Neural cell (in vitro differentiated cells): ENCODE measurements at regions not wholly inside any gene's neighbourhood (a gene's known extent, or its start where the extent isn't known, plus 50 kb on each side); places are given as distances from the start of the nearest gene placed in this dataset.

Experiments
- H2AFZ ChIP-seq: fragments of 200-600, 300-800 bp; sonication (generic), shearing (Covaris generic); 2 replicates; pipeline ENCODE4 v1.6.0; 2014; ENCODE audit warnings: low read depth, mild to moderate bottlenecking, antibody characterized with exemption, low read length, moderate library complexity
- H3F3A ChIP-seq: fragments of 200-600 bp; shearing (Covaris generic); 2 replicates; pipeline ENCODE4 v1.6.1; 2016; ENCODE audit warnings: mild to moderate bottlenecking, moderate library complexity, mixed read lengths, antibody characterized with exemption, low read length; ENCODE audit not compliant: insufficient read depth, poor library complexity, severe bottlenecking
- H3K27ac ChIP-seq: fragments of 200-600, 300-800 bp; sonication (generic), shearing (Covaris generic); 2 replicates; pipeline ENCODE4 v1.5.1; 2014; ENCODE audit warnings: mild to moderate bottlenecking, low read length, moderate library complexity
- H3K27me3 ChIP-seq: fragments of 300-800, 200-600 bp; sonication (generic), shearing (Covaris generic); 2 replicates; pipeline ENCODE4 v1.6.0; 2014; ENCODE audit warnings: mild to moderate bottlenecking, low read depth, low read length, moderate library complexity; ENCODE audit not compliant: insufficient read depth
- H3K36me3 ChIP-seq: fragments of 300-800, 200-600 bp; sonication (generic), shearing (Covaris generic); 2 replicates; pipeline ENCODE4 v1.5.1; 2014; ENCODE audit warnings: mild to moderate bottlenecking, antibody characterized with exemption, low read length, moderate library complexity; ENCODE audit not compliant: insufficient read depth
- H3K4me2 ChIP-seq: fragments of 300-800, 200-600 bp; sonication (generic), shearing (Covaris generic); 2 replicates; pipeline ENCODE4 v1.6.0; 2014; ENCODE audit warnings: mild to moderate bottlenecking, low read length
- H3K4me3 ChIP-seq: fragments of 300-800, 200-600 bp; sonication (generic), shearing (Covaris generic); 2 replicates; pipeline ENCODE4 v1.5.1; 2014; ENCODE audit warnings: mild to moderate bottlenecking, low read length, moderate library complexity
- H3K79me2 ChIP-seq: fragments of 200-600 bp; shearing (Covaris generic); replicated peaks from 2 replicates; pipeline ENCODE4 v1.6.0; 2014; ENCODE audit warnings: mild to moderate bottlenecking, low read length, moderate library complexity; ENCODE audit not compliant: insufficient read depth
- H3K9ac ChIP-seq: fragments of 300-800, 200-600 bp; sonication (generic), shearing (Covaris generic); 2 replicates; pipeline ENCODE4 v1.6.1; 2016; ENCODE audit warnings: mild to moderate bottlenecking, low read length, mixed read lengths
- H3K9me2 ChIP-seq: fragments of 200-600 bp; shearing (Covaris generic); 2 replicates; pipeline ENCODE4 v1.6.1; 2016; ENCODE audit warnings: mild to moderate bottlenecking, low read length, mixed read lengths; ENCODE audit not compliant: insufficient read depth
- H3K9me3 ChIP-seq: fragments of 200-600, 300-800 bp; sonication (generic), shearing (Covaris generic); 2 replicates; pipeline ENCODE4 v1.6.1; 2016; ENCODE audit warnings: mild to moderate bottlenecking, mixed run types, low read length, moderate library complexity, mixed read lengths
- H4K20me1 ChIP-seq: fragments of 200-600 bp; shearing (Covaris generic); 2 replicates; pipeline ENCODE4 v1.6.1; 2016; ENCODE audit warnings: mild to moderate bottlenecking, mixed run types; ENCODE audit not compliant: insufficient read depth
- EP300 ChIP-seq: fragments of 450-650 bp; conservative IDR thresholded peaks from 2 replicates; pipeline ENCODE4 v1.6.1; 2014; ENCODE audit warnings: antibody characterized with exemption, mild to moderate bottlenecking, moderate library complexity; ENCODE audit not compliant: poor library complexity, severe bottlenecking
- EZH2 ChIP-seq: fragments of 200-600, 300-800 bp; shearing (Covaris generic), sonication (generic); IDR thresholded peaks from 2 replicates; pipeline ENCODE4 v1.6.1; 2014; ENCODE audit warnings: antibody characterized with exemption, low read length, borderline replicate concordance, mild to moderate bottlenecking; ENCODE audit not compliant: insufficient read depth, poor library complexity, severe bottlenecking
- MXI1 ChIP-seq: fragments of 450-650 bp; conservative IDR thresholded peaks from 2 replicates; pipeline ENCODE4 v1.6.1; 2014; ENCODE audit warnings: antibody characterized with exemption, mild to moderate bottlenecking; ENCODE audit not compliant: poor library complexity, severe bottlenecking
- POLR2AphosphoS5 ChIP-seq: IDR thresholded peaks from 2 replicates; pipeline ENCODE4 v1.6.1; 2012
- RAD21 ChIP-seq: fragments of 450-650 bp; conservative IDR thresholded peaks from 2 replicates; pipeline ENCODE4 v1.6.1; 2014; ENCODE audit warnings: antibody characterized with exemption, mild to moderate bottlenecking, moderate library complexity
- SMC3 ChIP-seq: fragments of 450-650 bp; conservative IDR thresholded peaks from 2 replicates; pipeline ENCODE4 v1.6.1; 2014; ENCODE audit warnings: antibody characterized with exemption, mild to moderate bottlenecking, moderate library complexity; ENCODE audit not compliant: poor library complexity
- TAF1 ChIP-seq: IDR thresholded peaks from 2 replicates; pipeline ENCODE4 v1.6.1; 2012; ENCODE audit warnings: low read depth
- TF ChIP-seq, protein P1 (sequence below): fragments of 450-650 bp; IDR thresholded peaks from 2 replicates; pipeline ENCODE4 v1.5.1; 2014; ENCODE audit warnings: antibody characterized with exemption, mild to moderate bottlenecking, moderate library complexity; ENCODE audit not compliant: poor library complexity, severe bottlenecking
- TF ChIP-seq, protein P2 (sequence below): IDR thresholded peaks from 2 replicates; pipeline ENCODE4 v1.6.1; 2012; ENCODE audit warnings: borderline replicate concordance

DNA sequence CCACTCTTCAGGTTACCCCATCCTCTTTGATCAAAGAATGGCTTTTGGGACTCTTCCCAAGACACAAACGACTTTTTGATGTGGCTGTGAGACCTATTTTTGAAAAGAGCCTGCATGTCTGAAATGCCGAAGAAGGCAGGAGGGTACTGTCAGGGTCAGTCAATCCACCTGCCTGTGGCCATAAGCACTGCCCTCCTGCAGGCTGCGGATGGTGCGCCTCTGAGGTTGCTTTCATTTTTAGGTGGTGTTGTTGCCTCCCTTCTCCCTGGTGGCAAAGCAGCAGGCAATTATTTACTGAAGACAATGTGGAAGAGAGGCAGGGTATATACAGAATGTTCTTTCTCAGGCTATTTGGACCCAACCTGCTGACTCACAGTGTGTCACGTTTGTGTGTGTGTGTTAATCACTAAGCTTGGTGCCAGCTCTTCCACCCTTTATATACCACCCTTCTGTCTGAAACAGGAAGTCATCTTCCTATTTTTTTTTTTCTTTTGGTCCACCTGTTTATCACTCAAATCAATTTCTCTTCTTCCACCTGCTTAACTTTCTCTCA lies 1421.2 kb upstream of the CELF2 start:
- H3K9me3 ChIP-seq: no peaks in the 10 kb centered on the region
- H3K79me2 ChIP-seq: no peaks in the 10 kb centered on the region
- no peaks in the 10 kb centered on the region for H3K27me3 ChIP-seq
- H3F3A ChIP-seq: no peaks in the 10 kb centered on the region
- no peak overlapping the region for H3K4me3 ChIP-seq
- H4K20me1 ChIP-seq: no peaks in the 10 kb centered on the region
- no peak overlapping the region for H3K4me2 ChIP-seq
- H3K36me3 ChIP-seq: no peaks in the 10 kb centered on the region
- no peak overlapping the region for H3K9ac ChIP-seq
- H3K27ac ChIP-seq: no peak overlapping the region
- H3K9me2 ChIP-seq: no peaks in the 10 kb centered on the region
- TF ChIP-seq SMC3: no peak
- TF ChIP-seq, protein P1, sequence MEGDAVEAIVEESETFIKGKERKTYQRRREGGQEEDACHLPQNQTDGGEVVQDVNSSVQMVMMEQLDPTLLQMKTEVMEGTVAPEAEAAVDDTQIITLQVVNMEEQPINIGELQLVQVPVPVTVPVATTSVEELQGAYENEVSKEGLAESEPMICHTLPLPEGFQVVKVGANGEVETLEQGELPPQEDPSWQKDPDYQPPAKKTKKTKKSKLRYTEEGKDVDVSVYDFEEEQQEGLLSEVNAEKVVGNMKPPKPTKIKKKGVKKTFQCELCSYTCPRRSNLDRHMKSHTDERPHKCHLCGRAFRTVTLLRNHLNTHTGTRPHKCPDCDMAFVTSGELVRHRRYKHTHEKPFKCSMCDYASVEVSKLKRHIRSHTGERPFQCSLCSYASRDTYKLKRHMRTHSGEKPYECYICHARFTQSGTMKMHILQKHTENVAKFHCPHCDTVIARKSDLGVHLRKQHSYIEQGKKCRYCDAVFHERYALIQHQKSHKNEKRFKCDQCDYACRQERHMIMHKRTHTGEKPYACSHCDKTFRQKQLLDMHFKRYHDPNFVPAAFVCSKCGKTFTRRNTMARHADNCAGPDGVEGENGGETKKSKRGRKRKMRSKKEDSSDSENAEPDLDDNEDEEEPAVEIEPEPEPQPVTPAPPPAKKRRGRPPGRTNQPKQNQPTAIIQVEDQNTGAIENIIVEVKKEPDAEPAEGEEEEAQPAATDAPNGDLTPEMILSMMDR: no peak
- H2AFZ ChIP-seq: no peak overlapping the region

DNA sequence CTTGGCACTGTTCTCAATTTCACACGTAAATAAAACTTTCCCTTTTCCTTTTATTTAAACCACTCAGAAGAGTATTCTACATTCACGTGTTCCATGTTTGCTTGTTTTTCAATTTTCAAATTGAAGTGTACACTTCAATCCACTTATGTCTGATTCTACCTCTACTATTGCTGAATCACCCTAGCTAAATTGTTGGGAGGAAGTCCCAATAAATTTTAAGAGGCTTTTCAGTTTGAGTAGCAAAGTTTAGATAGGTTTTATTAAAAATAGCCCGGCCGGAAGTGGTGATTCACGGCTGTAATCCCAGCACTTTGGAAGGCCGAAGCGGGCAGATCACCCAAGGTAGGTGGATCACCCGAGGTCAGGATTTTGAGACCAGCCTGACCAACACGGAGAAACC lies 1414.7 kb upstream of the CELF2 start:
- Histone ChIP-seq H3K9me3 (no peaks in the 10 kb centered on the region), H3K4me3 (no peak overlapping the region), H3K27ac (no peak overlapping the region), H2AFZ (no peak overlapping the region), H3K9ac (no peak overlapping the region), H3K36me3 (no peaks in the 10 kb centered on the region), H3K4me2 (no peak overlapping the region), H3F3A (no peaks in the 10 kb centered on the region), H3K79me2 (no peaks in the 10 kb centered on the region), H4K20me1 (no peaks in the 10 kb centered on the region), H3K27me3 (no peaks in the 10 kb centered on the region), H3K9me2 (no peaks in the 10 kb centered on the region)
- no peak for TF ChIP-seq RAD21
- no peak for TF ChIP-seq EP300
- TF ChIP-seq TAF1: no peak
- TF ChIP-seq MXI1: no peak
- TF ChIP-seq, protein P1: no peak
- TF ChIP-seq, protein P2, sequence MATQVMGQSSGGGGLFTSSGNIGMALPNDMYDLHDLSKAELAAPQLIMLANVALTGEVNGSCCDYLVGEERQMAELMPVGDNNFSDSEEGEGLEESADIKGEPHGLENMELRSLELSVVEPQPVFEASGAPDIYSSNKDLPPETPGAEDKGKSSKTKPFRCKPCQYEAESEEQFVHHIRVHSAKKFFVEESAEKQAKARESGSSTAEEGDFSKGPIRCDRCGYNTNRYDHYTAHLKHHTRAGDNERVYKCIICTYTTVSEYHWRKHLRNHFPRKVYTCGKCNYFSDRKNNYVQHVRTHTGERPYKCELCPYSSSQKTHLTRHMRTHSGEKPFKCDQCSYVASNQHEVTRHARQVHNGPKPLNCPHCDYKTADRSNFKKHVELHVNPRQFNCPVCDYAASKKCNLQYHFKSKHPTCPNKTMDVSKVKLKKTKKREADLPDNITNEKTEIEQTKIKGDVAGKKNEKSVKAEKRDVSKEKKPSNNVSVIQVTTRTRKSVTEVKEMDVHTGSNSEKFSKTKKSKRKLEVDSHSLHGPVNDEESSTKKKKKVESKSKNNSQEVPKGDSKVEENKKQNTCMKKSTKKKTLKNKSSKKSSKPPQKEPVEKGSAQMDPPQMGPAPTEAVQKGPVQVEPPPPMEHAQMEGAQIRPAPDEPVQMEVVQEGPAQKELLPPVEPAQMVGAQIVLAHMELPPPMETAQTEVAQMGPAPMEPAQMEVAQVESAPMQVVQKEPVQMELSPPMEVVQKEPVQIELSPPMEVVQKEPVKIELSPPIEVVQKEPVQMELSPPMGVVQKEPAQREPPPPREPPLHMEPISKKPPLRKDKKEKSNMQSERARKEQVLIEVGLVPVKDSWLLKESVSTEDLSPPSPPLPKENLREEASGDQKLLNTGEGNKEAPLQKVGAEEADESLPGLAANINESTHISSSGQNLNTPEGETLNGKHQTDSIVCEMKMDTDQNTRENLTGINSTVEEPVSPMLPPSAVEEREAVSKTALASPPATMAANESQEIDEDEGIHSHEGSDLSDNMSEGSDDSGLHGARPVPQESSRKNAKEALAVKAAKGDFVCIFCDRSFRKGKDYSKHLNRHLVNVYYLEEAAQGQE: no peak
- TF ChIP-seq EZH2: no peak
- TF ChIP-seq POLR2AphosphoS5: no peak
- TF ChIP-seq SMC3: no peak
